HCT116 (cell line): ENCODE measurements at regions not wholly inside any gene's neighbourhood (a gene's known extent, or its start where the extent isn't known, plus 50 kb on each side); places are given as distances from the start of the nearest gene placed in this dataset.

Experiments used
- CEBPB ChIP-seq: IDR thresholded peaks from 2 replicates; pipeline ENCODE4 v1.6.1; 2012; ENCODE audit warnings: low read depth
- EZH2 ChIP-seq: fragments of 200-600 bp; sonication (generic); IDR thresholded peaks from 2 replicates; pipeline ENCODE4 v1.6.1; 2017; ENCODE audit warnings: antibody characterized with exemption, mixed run types
- EZH2phosphoT487 ChIP-seq: fragments of 200-600 bp; IDR thresholded peaks from 2 replicates; pipeline ENCODE4 v1.6.1; 2018; ENCODE audit warnings: antibody characterized with exemption, borderline replicate concordance
- POLR2A ChIP-seq: IDR thresholded peaks from 2 replicates; pipeline ENCODE4 v1.7.0; 2011; ENCODE audit warnings: borderline replicate concordance; ENCODE audit not compliant: insufficient read depth, insufficient read length; ENCODE audit errors: extremely low read depth
- POLR2AphosphoS5 ChIP-seq: IDR thresholded peaks from 2 replicates; pipeline ENCODE4 v1.6.1; 2011; ENCODE audit warnings: mild to moderate bottlenecking, low read depth, low read length, moderate library complexity
- RAD21 ChIP-seq: IDR thresholded peaks from 2 replicates; pipeline ENCODE4 v1.6.1; 2012; ENCODE audit warnings: low read depth, mild to moderate bottlenecking
- SIN3A ChIP-seq: IDR thresholded peaks from 2 replicates; pipeline ENCODE4 v1.6.1; 2012; ENCODE audit warnings: low read depth
- SP1 ChIP-seq: IDR thresholded peaks from 2 replicates; pipeline ENCODE4 v1.6.1; 2012; ENCODE audit warnings: low read depth
- TCF7L2 ChIP-seq: IDR thresholded peaks from 2 replicates; pipeline ENCODE4 v1.7.0; 2011; ENCODE audit warnings: borderline replicate concordance, inconsistent platforms; ENCODE audit not compliant: insufficient read depth, insufficient read length; ENCODE audit errors: extremely low read depth
- YY1 ChIP-seq: IDR thresholded peaks from 2 replicates; pipeline ENCODE4 v1.6.1; 2011; ENCODE audit warnings: low read length, low read depth, moderate library complexity, mild to moderate bottlenecking; ENCODE audit not compliant: insufficient replicate concordance; ENCODE audit errors: extremely low read depth
- ZNF274 ChIP-seq: fragments of 200-500 bp; sonication (Bioruptor generic); IDR thresholded peaks from 2 replicates; pipeline ENCODE4 v1.6.1; 2014; ENCODE audit warnings: mild to moderate bottlenecking, low read depth, low read length, inconsistent platforms
- TF ChIP-seq, protein P1 (sequence below), 3 experiments: fragments of 200-600 bp in 1 of 3; sonication (generic) in 1 of 3; IDR thresholded peaks in 2 of 3; conservative IDR thresholded peaks in 1 of 3; 2 replicates each; pipeline ENCODE4 v1.5.1; 2012 to 2017; ENCODE audit warnings: low read depth in 2 of 3, low read length in 2 of 3, antibody characterized with exemption in 1 of 3, borderline replicate concordance in 1 of 3, control low read depth in 1 of 3, mild to moderate bottlenecking in 1 of 3, mixed read lengths in 1 of 3, mixed run types in 1 of 3, moderate library complexity in 1 of 3; ENCODE audit not compliant: insufficient read depth in 1 of 3
- TF ChIP-seq, protein P2 (sequence below): IDR thresholded peaks from 2 replicates; pipeline ENCODE4 v1.6.1; 2012
- TF ChIP-seq, protein P3 (sequence below): IDR thresholded peaks from 2 replicates; pipeline ENCODE4 v1.6.1; 2012; ENCODE audit warnings: low read depth

DNA sequence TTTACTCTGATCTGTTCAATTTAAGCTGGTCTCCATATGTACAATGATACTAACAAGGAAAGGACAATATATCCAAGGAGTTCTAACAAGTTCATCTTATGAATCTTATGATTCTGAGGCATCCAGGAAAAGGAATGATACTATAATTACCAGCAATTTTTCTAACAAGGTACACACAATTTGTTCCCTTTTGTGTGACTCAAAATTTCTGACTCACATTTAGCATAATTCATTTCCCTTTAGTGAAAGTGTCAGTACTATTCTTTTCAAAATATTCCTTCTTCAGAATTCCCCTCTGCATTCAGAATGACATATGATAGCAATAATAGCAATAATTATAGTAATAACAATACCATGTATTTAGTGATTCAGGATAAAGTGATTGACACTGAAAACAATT, 594.8 kb downstream of the DMRTA1 start:
- TF ChIP-seq EZH2 (no peak), SP1 (no peak), POLR2AphosphoS5 (no peak), YY1 (no peak), RAD21 (no peak), SIN3A (no peak), POLR2A (no peak), CEBPB (no peak), TCF7L2 (no peak), ZNF274 (no peak), EZH2phosphoT487 (no peak)
- TF ChIP-seq, protein P1, sequence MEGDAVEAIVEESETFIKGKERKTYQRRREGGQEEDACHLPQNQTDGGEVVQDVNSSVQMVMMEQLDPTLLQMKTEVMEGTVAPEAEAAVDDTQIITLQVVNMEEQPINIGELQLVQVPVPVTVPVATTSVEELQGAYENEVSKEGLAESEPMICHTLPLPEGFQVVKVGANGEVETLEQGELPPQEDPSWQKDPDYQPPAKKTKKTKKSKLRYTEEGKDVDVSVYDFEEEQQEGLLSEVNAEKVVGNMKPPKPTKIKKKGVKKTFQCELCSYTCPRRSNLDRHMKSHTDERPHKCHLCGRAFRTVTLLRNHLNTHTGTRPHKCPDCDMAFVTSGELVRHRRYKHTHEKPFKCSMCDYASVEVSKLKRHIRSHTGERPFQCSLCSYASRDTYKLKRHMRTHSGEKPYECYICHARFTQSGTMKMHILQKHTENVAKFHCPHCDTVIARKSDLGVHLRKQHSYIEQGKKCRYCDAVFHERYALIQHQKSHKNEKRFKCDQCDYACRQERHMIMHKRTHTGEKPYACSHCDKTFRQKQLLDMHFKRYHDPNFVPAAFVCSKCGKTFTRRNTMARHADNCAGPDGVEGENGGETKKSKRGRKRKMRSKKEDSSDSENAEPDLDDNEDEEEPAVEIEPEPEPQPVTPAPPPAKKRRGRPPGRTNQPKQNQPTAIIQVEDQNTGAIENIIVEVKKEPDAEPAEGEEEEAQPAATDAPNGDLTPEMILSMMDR (IDR thresholded peaks at IDR 0.05 in 2 of 3, conservative IDR thresholded peaks at IDR 0.05 in 1 of 3; ENCODE audit: borderline replicate concordance in 1 of 3, insufficient read depth in 1 of 3, low read depth in 2 of 3, low read length in 2 of 3), result no peak
- TF ChIP-seq, protein P2, sequence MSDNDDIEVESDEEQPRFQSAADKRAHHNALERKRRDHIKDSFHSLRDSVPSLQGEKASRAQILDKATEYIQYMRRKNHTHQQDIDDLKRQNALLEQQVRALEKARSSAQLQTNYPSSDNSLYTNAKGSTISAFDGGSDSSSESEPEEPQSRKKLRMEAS, result no peak
- TF ChIP-seq, protein P3, sequence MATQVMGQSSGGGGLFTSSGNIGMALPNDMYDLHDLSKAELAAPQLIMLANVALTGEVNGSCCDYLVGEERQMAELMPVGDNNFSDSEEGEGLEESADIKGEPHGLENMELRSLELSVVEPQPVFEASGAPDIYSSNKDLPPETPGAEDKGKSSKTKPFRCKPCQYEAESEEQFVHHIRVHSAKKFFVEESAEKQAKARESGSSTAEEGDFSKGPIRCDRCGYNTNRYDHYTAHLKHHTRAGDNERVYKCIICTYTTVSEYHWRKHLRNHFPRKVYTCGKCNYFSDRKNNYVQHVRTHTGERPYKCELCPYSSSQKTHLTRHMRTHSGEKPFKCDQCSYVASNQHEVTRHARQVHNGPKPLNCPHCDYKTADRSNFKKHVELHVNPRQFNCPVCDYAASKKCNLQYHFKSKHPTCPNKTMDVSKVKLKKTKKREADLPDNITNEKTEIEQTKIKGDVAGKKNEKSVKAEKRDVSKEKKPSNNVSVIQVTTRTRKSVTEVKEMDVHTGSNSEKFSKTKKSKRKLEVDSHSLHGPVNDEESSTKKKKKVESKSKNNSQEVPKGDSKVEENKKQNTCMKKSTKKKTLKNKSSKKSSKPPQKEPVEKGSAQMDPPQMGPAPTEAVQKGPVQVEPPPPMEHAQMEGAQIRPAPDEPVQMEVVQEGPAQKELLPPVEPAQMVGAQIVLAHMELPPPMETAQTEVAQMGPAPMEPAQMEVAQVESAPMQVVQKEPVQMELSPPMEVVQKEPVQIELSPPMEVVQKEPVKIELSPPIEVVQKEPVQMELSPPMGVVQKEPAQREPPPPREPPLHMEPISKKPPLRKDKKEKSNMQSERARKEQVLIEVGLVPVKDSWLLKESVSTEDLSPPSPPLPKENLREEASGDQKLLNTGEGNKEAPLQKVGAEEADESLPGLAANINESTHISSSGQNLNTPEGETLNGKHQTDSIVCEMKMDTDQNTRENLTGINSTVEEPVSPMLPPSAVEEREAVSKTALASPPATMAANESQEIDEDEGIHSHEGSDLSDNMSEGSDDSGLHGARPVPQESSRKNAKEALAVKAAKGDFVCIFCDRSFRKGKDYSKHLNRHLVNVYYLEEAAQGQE, result no peak
